Spleen (tissue), 7 donors: ENCODE measurements at regions not wholly inside any gene's neighbourhood (a gene's known extent, or its start where the extent isn't known, plus 50 kb on each side); places are given as distances from the start of the nearest gene placed in this dataset.

Experiments used
- CTCF ChIP-seq, 11 experiments: fragments of 200-600 bp in 7 of 11; fragments of 450-650 bp in 4 of 11; sonication (generic) in 4 of 11; IDR thresholded peaks in 8 of 11; conservative IDR thresholded peaks in 3 of 11; 1 replicate in 7 of 11; 2 replicates in 4 of 11; pipeline versions ENCODE4 v1.4.0 to v1.8.0; 2016 to 2021; ENCODE audit warnings: antibody characterized with exemption in 11 of 11, inconsistent platforms in 4 of 11, mild to moderate bottlenecking in 1 of 11
- POLR2AphosphoS5 ChIP-seq, 3 donors: sonication (generic); formaldehyde crosslinking; IDR thresholded peaks; one replicate each; pipeline ENCODE4 v1.5.1; 2017; ENCODE audit warnings: antibody characterized with exemption in 3 of 3
- donor health status: DM: no; HTN: no; CAD: no; lungs with moderate emphysema.
- donor health status: DM: no; HTN: no; CAD: no.
- donor health status: DM: no; HTN: no; CAD: no.

GRCh38 chr11:123362941-123363340 is 67.1 kb upstream of the GRAMD1B start:
- TF ChIP-seq CTCF (IDR thresholded peaks at IDR 0.05 in 8 of 11, conservative IDR thresholded peaks at IDR 0.05 in 3 of 11) = no peak
- TF ChIP-seq POLR2AphosphoS5 (IDR thresholded peaks at IDR 0.05) = no peak
